Neural progenitor cell (in vitro differentiated cells): ENCODE measurements at regions not wholly inside any gene's neighbourhood (a gene's known extent, or its start where the extent isn't known, plus 50 kb on each side); places are given as distances from the start of the nearest gene placed in this dataset.

Experiments used
- EZH2phosphoT487 ChIP-seq: fragments of 200-600 bp; sonication (generic); IDR thresholded peaks from 2 replicates; pipeline ENCODE4 v1.6.1; 2017; ENCODE audit warnings: antibody characterized with exemption
- TF ChIP-seq, protein P1 (sequence below): fragments of 200-600 bp; sonication (generic); IDR thresholded peaks from 2 replicates; pipeline ENCODE4 v1.5.1; 2017; ENCODE audit warnings: antibody characterized with exemption, mild to moderate bottlenecking

DNA sequence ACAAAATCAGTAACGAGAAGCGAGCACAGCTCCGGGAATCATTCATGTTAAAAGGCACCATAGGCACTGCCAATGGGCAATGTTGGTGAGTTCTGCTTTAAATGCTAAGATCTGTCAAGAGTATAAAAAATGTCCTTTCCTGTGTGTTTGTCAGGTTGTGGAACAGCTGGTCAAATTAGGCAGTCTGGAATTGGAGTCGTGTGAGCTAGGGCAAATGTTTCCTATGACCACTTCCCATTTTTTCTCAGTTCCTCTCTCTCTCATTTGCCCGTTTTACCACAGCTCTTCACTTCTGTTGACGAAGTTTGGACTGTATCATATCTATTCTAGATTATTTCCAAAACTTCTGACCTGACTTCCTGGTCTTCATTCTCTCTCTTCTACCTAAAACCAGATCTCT, 60.8 kb upstream of the GOLIM4 start:
- TF ChIP-seq, protein P1, sequence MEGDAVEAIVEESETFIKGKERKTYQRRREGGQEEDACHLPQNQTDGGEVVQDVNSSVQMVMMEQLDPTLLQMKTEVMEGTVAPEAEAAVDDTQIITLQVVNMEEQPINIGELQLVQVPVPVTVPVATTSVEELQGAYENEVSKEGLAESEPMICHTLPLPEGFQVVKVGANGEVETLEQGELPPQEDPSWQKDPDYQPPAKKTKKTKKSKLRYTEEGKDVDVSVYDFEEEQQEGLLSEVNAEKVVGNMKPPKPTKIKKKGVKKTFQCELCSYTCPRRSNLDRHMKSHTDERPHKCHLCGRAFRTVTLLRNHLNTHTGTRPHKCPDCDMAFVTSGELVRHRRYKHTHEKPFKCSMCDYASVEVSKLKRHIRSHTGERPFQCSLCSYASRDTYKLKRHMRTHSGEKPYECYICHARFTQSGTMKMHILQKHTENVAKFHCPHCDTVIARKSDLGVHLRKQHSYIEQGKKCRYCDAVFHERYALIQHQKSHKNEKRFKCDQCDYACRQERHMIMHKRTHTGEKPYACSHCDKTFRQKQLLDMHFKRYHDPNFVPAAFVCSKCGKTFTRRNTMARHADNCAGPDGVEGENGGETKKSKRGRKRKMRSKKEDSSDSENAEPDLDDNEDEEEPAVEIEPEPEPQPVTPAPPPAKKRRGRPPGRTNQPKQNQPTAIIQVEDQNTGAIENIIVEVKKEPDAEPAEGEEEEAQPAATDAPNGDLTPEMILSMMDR: no peak
- no peak for TF ChIP-seq EZH2phosphoT487
